HCT116 (cell line): ENCODE measurements at regions not wholly inside any gene's neighbourhood (a gene's known extent, or its start where the extent isn't known, plus 50 kb on each side); places are given as distances from the start of the nearest gene placed in this dataset.

Source experiments
- CTCF ChIP-seq, 3 experiments: fragments of 200-600 bp in 1 of 3; sonication (generic) in 1 of 3; IDR thresholded peaks in 2 of 3; conservative IDR thresholded peaks in 1 of 3; 2 replicates each; pipeline ENCODE4 v1.5.1; 2012 to 2017; ENCODE audit warnings: low read depth in 2 of 3, low read length in 2 of 3, antibody characterized with exemption in 1 of 3, borderline replicate concordance in 1 of 3, control low read depth in 1 of 3, mild to moderate bottlenecking in 1 of 3, mixed read lengths in 1 of 3, mixed run types in 1 of 3, moderate library complexity in 1 of 3; ENCODE audit not compliant: insufficient read depth in 1 of 3
- EZH2 ChIP-seq: fragments of 200-600 bp; sonication (generic); IDR thresholded peaks from 2 replicates; pipeline ENCODE4 v1.6.1; 2017; ENCODE audit warnings: antibody characterized with exemption, mixed run types
- EZH2phosphoT487 ChIP-seq: fragments of 200-600 bp; IDR thresholded peaks from 2 replicates; pipeline ENCODE4 v1.6.1; 2018; ENCODE audit warnings: antibody characterized with exemption, borderline replicate concordance
- FOSL1 ChIP-seq: IDR thresholded peaks from 2 replicates; pipeline ENCODE4 v1.6.1; 2012; ENCODE audit warnings: low read depth
- MAX ChIP-seq: IDR thresholded peaks from 2 replicates; pipeline ENCODE4 v1.6.1; 2012
- POLR2A ChIP-seq: IDR thresholded peaks from 2 replicates; pipeline ENCODE4 v1.7.0; 2011; ENCODE audit warnings: borderline replicate concordance; ENCODE audit not compliant: insufficient read depth, insufficient read length; ENCODE audit errors: extremely low read depth
- SIN3A ChIP-seq: IDR thresholded peaks from 2 replicates; pipeline ENCODE4 v1.6.1; 2012; ENCODE audit warnings: low read depth

- TF ChIP-seq MAX (no peak), POLR2A (no peak), SIN3A (no peak), CTCF (IDR thresholded peaks at IDR 0.05 in 2 of 3, conservative IDR thresholded peaks at IDR 0.05 in 1 of 3; ENCODE audit: borderline replicate concordance in 1 of 3, insufficient read depth in 1 of 3, low read depth in 2 of 3, low read length in 2 of 3) (no peak), FOSL1 (no peak), EZH2phosphoT487 (no peak), EZH2 (no peak)
Observed at GRCh38 chr14:78007160-78007559, 163.0 kb upstream of the NRXN3 start.
